VCaP (cell line): ENCODE measurements at regions not wholly inside any gene's neighbourhood (a gene's known extent, or its start where the extent isn't known, plus 50 kb on each side); places are given as distances from the start of the nearest gene placed in this dataset.

ENCODE experiments used
- H3K27ac ChIP-seq: fragments of 450-650 bp; 2 replicates; pipeline ENCODE4 v1.5.1; 2017
- CTCF ChIP-seq: fragments of 450-650 bp; conservative IDR thresholded peaks from 2 replicates; pipeline ENCODE4 v1.5.1; 2017; ENCODE audit warnings: mild to moderate bottlenecking, moderate library complexity

GRCh38 chr6:137685798-137686375, 181.2 kb upstream of the TNFAIP3 start:
- TF ChIP-seq CTCF, result no peak
- H3K27ac ChIP-seq, result no peak overlapping the region

- no peak overlapping the region for H3K27ac ChIP-seq
- TF ChIP-seq CTCF, result no peak
Observed at GRCh38 chr6:137687818-137688217, 179.2 kb upstream of the TNFAIP3 start.

- no peak overlapping the region for H3K27ac ChIP-seq
Observed at GRCh38 chr6:137688230-137688971, 178.7 kb upstream of the TNFAIP3 start.

GRCh38 chr6:137689377-137689776, 177.7 kb upstream of the TNFAIP3 start:
- TF ChIP-seq CTCF, result no peak
- no peak overlapping the region for H3K27ac ChIP-seq

More at GRCh38 chr6:137688230-137688971, 178.7 kb upstream of the TNFAIP3 start:
- no peak for TF ChIP-seq CTCF

GRCh38 chr6:137690034-137690433, 177.0 kb upstream of the TNFAIP3 start:
- no peak for TF ChIP-seq CTCF
- no peak overlapping the region for H3K27ac ChIP-seq

- no peak for TF ChIP-seq CTCF
- H3K27ac ChIP-seq, result no peak overlapping the region
Observed at GRCh38 chr6:137690721-137691120, 176.3 kb upstream of the TNFAIP3 start.

- H3K27ac ChIP-seq, result no peak overlapping the region
- TF ChIP-seq CTCF, result no peak
Observed at GRCh38 chr6:137692308-137692707, 174.8 kb upstream of the TNFAIP3 start.
